ENCODE measurements at regions not wholly inside any gene's neighbourhood (a gene's known extent, or its start where the extent isn't known, plus 50 kb on each side); places are given as distances from the start of the nearest gene placed in this dataset.
"Not testable (repeated sequence)": the region's sequence is repeated elsewhere in the genome, so short reads cannot be mapped to it uniquely, and the experiment has no call there.

GRCh38 chrX:56107320-56107719 is 124.8 kb upstream of the KLF8 start:
- no peaks in the 10 kb centered on the region for H3K4me1 ChIP-seq
- H3K9me3 ChIP-seq (replicated peaks in 1 of 11) = peaks cover 0 to 12% (median 0%) of the 10 kb centered on the region in 11 experiments; a peak in 1 of 22 replicates
- no peak overlapping the region for H3K27ac ChIP-seq
- TF ChIP-seq Cebpa-rat (IDR thresholded peaks at IDR 0.05) = no peak
- no peak overlapping the region for H3K9ac ChIP-seq
- H3K4me2 ChIP-seq = no peak overlapping the region
- H4K20me1 ChIP-seq = no peaks in the 10 kb centered on the region
- H3K36me3 ChIP-seq = no peaks in the 10 kb centered on the region
- H3K4me3 ChIP-seq = no peak overlapping the region
- peaks cover 40 to 67% (median 59%) of the 10 kb centered on the region in 11 experiments for H3K27me3 ChIP-seq

- Histone ChIP-seq H3K4me3 (no peak overlapping the region), H3K27ac (no peak overlapping the region), H3K36me3 (no peaks in the 10 kb centered on the region), H3K4me1 (no peaks in the 10 kb centered on the region), H3K27me3 (peaks cover 48 to 90% (median 76%) of the 10 kb centered on the region in 11 experiments), H3K9ac (no peak overlapping the region), H3K9me3 (replicated peaks in 1 of 11) (peaks cover 0 to 5% (median 0%) of the 10 kb centered on the region in 11 experiments; a peak in 2 of 22 replicates), H3K4me2 (no peak overlapping the region), H4K20me1 (no peaks in the 10 kb centered on the region)
- no peak for TF ChIP-seq Cebpa-rat (IDR thresholded peaks at IDR 0.05)
These were observed 118.2 kb upstream of the KLF8 start for GRCh38 chrX:56113785-56114436.

- H3K9me3 ChIP-seq (replicated peaks in 1 of 11) = peaks cover 0 to 5% (median 0%) of the 10 kb centered on the region in 11 experiments; a peak in 2 of 22 replicates
- no peaks in the 10 kb centered on the region for H4K20me1 ChIP-seq
- no peaks in the 10 kb centered on the region for H3K36me3 ChIP-seq
- no peak overlapping the region for H3K9ac ChIP-seq
- H3K4me1 ChIP-seq = no peaks in the 10 kb centered on the region
- no peak overlapping the region for H3K27ac ChIP-seq
- peaks cover 48 to 90% (median 76%) of the 10 kb centered on the region in 11 experiments for H3K27me3 ChIP-seq
- H3K4me2 ChIP-seq = no peak overlapping the region
- H3K4me3 ChIP-seq = no peak overlapping the region
- TF ChIP-seq Cebpa-rat (IDR thresholded peaks at IDR 0.05) = no peak
These were observed 117.7 kb upstream of the KLF8 start for GRCh38 chrX:56114437-56114787.

- Histone ChIP-seq H4K20me1 (no peaks in the 10 kb centered on the region), H3K4me3 (no peak overlapping the region), H3K36me3 (no peaks in the 10 kb centered on the region), H3K27me3 (peaks cover 86 to 99% (median 95%) of the 10 kb centered on the region in 11 experiments), H3K4me2 (no peak overlapping the region), H3K27ac (no peak overlapping the region), H3K9me3 (replicated peaks in 1 of 11) (no peaks in the 10 kb centered on the region), H3K9ac (no peak overlapping the region), H3K4me1 (no peaks in the 10 kb centered on the region)
- no peak for TF ChIP-seq Cebpa-rat (IDR thresholded peaks at IDR 0.05)
These were observed 111.9 kb upstream of the KLF8 start for GRCh38 chrX:56120242-56120641.

- H3K4me3 ChIP-seq = no peak overlapping the region
- H3K27me3 ChIP-seq = peaks cover 75 to 100% (median 98%) of the 10 kb centered on the region in 11 experiments
- H3K36me3 ChIP-seq = no peaks in the 10 kb centered on the region
- H3K27ac ChIP-seq = no peak overlapping the region
- H3K9ac ChIP-seq = no peak overlapping the region
- no peak overlapping the region for H3K4me2 ChIP-seq
- no peak for TF ChIP-seq Cebpa-rat (IDR thresholded peaks at IDR 0.05)
- H4K20me1 ChIP-seq = peaks cover 0 to 4% (median 0%) of the 10 kb centered on the region in 11 experiments; a peak in 1 of 22 replicates
- no peaks in the 10 kb centered on the region for H3K9me3 ChIP-seq (replicated peaks in 1 of 11)
- peaks cover 0 to 16% (median 14%) of the 10 kb centered on the region in 10 experiments; a peak in 16 of 20 replicates for H3K4me1 ChIP-seq
These were observed 106.2 kb upstream of the KLF8 start for GRCh38 chrX:56125946-56126345.

GRCh38 chrX:56130031-56130430 is 102.1 kb upstream of the KLF8 start:
- Histone ChIP-seq H3K27ac (no peak overlapping the region), H3K4me3 (no peak overlapping the region), H3K9me3 (replicated peaks in 1 of 11) (peaks cover 0 to 11% (median 0%) of the 10 kb centered on the region in 11 experiments; a peak in 6 of 22 replicates), H3K27me3 (peaks cover 56 to 97% (median 87%) of the 10 kb centered on the region in 11 experiments), H3K4me1 (peaks cover 0 to 16% (median 14%) of the 10 kb centered on the region in 10 experiments; a peak in 16 of 20 replicates), H3K4me2 (peak overlapping the region in 9 of 11 experiments; percentile 9 to 68 (median 63); a peak in 17 of 22 replicates), H3K9ac (0 out of 22 replicates have a peak overlapping the region, but pooled peaks of 1 of the 11 experiments have one; percentile 2), H3K36me3 (no peaks in the 10 kb centered on the region), H4K20me1 (peaks cover 0 to 4% (median 0%) of the 10 kb centered on the region in 11 experiments; a peak in 1 of 22 replicates)
- no peak for TF ChIP-seq Cebpa-rat (IDR thresholded peaks at IDR 0.05)

- Histone ChIP-seq H3K27me3 (peaks cover 52 to 93% (median 83%) of the 10 kb centered on the region in 11 experiments), H3K9me3 (replicated peaks in 1 of 11) (peaks cover 0 to 11% (median 0%) of the 10 kb centered on the region in 11 experiments; a peak in 6 of 22 replicates), H3K27ac (no peak overlapping the region), H3K4me1 (peaks cover 0 to 16% (median 14%) of the 10 kb centered on the region in 10 experiments; a peak in 16 of 20 replicates), H3K36me3 (no peaks in the 10 kb centered on the region), H3K4me2 (peak overlapping the region in 8 of 11 experiments; percentile 54 to 68 (median 64); a peak in 13 of 22 replicates), H4K20me1 (peaks cover 0 to 4% (median 0%) of the 10 kb centered on the region in 11 experiments; a peak in 1 of 22 replicates), H3K4me3 (no peak overlapping the region), H3K9ac (no peak overlapping the region)
- TF ChIP-seq Cebpa-rat (IDR thresholded peaks at IDR 0.05) = no peak
These were observed 101.7 kb upstream of the KLF8 start for GRCh38 chrX:56130436-56130835.

- not testable (repeated sequence) for H3K27ac ChIP-seq, H4K20me1 ChIP-seq, H3K4me1 ChIP-seq, H3K4me2 ChIP-seq, H3K9ac ChIP-seq, H3K36me3 ChIP-seq, H3K4me3 ChIP-seq
- Histone ChIP-seq H3K27me3 (peaks cover 5 to 30% (median 24%) of the 10 kb centered on the region in 11 experiments; a peak in 21 of 22 replicates), H3K9me3 (replicated peaks in 1 of 11) (peaks cover 21 to 36% (median 28%) of the 10 kb centered on the region in 11 experiments)
These were observed 68.0 kb upstream of the KLF8 start for GRCh38 chrX:56164135-56164534.
